Cerebellar cortex (tissue), 1 donor: ENCODE measurements at regions not wholly inside any gene's neighbourhood (a gene's known extent, or its start where the extent isn't known, plus 50 kb on each side); places are given as distances from the start of the nearest gene placed in this dataset.

ENCODE experiments used
- DNase-seq: peaks from one replicate; pipeline ENCODE4 v3.0.0-alpha.2; 2015; ENCODE audit warnings: low spot score

GRCh38 chr13:83601539-83601938 lies 280.7 kb downstream of the SLITRK1 start:
- no peak for DNase-seq

GRCh38 chr13:83592095-83592494 lies 290.2 kb downstream of the SLITRK1 start:
- DNase-seq, result no peak

- DNase-seq, result no peak
Measured at GRCh38 chr13:83589814-83590213, 292.5 kb downstream of the SLITRK1 start.

GRCh38 chr13:83577183-83577582 lies 305.1 kb downstream of the SLITRK1 start:
- no peak for DNase-seq

- DNase-seq, result no peak
Measured at GRCh38 chr13:83568019-83568418, 314.3 kb downstream of the SLITRK1 start.

- DNase-seq, result no peak
Measured at GRCh38 chr13:83563499-83563898, 318.8 kb downstream of the SLITRK1 start.

GRCh38 chr13:83557845-83558244 lies 324.4 kb downstream of the SLITRK1 start:
- DNase-seq, result no peak

GRCh38 chr13:83549671-83550070 lies 332.6 kb downstream of the SLITRK1 start:
- no peak for DNase-seq

- DNase-seq, result no peak
Measured at GRCh38 chr13:83547043-83547442, 335.2 kb downstream of the SLITRK1 start.

GRCh38 chr13:83546476-83546875 lies 335.8 kb downstream of the SLITRK1 start:
- no peak for DNase-seq

GRCh38 chr13:83538636-83539035 lies 343.6 kb downstream of the SLITRK1 start:
- no peak for DNase-seq

- no peak for DNase-seq
Measured at GRCh38 chr13:83536941-83537340, 345.3 kb downstream of the SLITRK1 start.

- no peak for DNase-seq
Measured at GRCh38 chr13:83536153-83536552, 346.1 kb downstream of the SLITRK1 start.

- no peak for DNase-seq
Measured at GRCh38 chr13:83532809-83533208, 349.5 kb downstream of the SLITRK1 start.

- DNase-seq, result no peak
Measured at GRCh38 chr13:83531022-83531421, 351.3 kb downstream of the SLITRK1 start.

GRCh38 chr13:83516781-83517180 lies 365.5 kb downstream of the SLITRK1 start:
- no peak for DNase-seq

GRCh38 chr13:83515268-83516015 lies 366.8 kb downstream of the SLITRK1 start:
- DNase-seq, result no peak

GRCh38 chr13:83508771-83509301 lies 373.4 kb downstream of the SLITRK1 start:
- no peak for DNase-seq

GRCh38 chr13:83503424-83503823 lies 378.9 kb downstream of the SLITRK1 start:
- DNase-seq, result no peak

- no peak for DNase-seq
Measured at GRCh38 chr13:83499286-83499685, 383.0 kb downstream of the SLITRK1 start.

GRCh38 chr13:83498481-83499190 lies 383.6 kb downstream of the SLITRK1 start:
- no peak for DNase-seq

GRCh38 chr13:83498045-83498444 lies 384.2 kb downstream of the SLITRK1 start:
- DNase-seq, result no peak

GRCh38 chr13:83496501-83496900 lies 385.8 kb downstream of the SLITRK1 start:
- no peak for DNase-seq
